ENCODE measurements at regions not wholly inside any gene's neighbourhood (a gene's known extent, or its start where the extent isn't known, plus 50 kb on each side); places are given as distances from the start of the nearest gene placed in this dataset.

DNA sequence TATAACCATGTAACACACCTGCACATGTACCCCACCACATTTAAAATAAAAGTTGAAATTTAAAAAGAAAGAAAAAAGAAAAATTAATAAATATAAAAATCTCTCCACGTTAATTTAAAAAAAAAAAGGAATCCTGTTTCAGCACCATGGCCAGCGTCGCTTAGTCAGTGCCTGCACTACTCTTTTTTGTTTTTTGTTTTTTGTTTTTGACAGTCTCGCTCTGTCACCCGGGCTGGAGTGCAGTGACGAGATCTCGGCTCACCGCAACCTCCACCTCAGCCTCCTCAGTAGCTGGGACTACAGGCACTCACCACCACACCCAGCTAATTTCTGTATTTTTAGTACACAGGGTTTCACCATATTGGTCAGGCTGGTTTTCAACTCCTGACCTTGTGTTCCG, 835.9 kb downstream of the UQCRFS1 start:
- Histone ChIP-seq H3K4me1 (ENCODE audit: insufficient read depth, poor library complexity, severe bottlenecking) (no peaks in the 10 kb centered on the region), H3K4me3 (ENCODE audit: severe bottlenecking) (no peak overlapping the region), H3K36me3 (ENCODE audit: low read depth) (no peaks in the 10 kb centered on the region), H3K27me3 (ENCODE audit: insufficient read depth, poor library complexity, severe bottlenecking) (no peaks in the 10 kb centered on the region), H3K9me3 (ENCODE audit: severe bottlenecking) (no peaks in the 10 kb centered on the region), H3K27ac (ENCODE audit: poor library complexity, severe bottlenecking) (no peak overlapping the region)
- ATAC-seq (ENCODE audit: low read depth), result no peak
- DNase-seq (ENCODE audit: low spot score), result no peak
- TF ChIP-seq, protein P1, sequence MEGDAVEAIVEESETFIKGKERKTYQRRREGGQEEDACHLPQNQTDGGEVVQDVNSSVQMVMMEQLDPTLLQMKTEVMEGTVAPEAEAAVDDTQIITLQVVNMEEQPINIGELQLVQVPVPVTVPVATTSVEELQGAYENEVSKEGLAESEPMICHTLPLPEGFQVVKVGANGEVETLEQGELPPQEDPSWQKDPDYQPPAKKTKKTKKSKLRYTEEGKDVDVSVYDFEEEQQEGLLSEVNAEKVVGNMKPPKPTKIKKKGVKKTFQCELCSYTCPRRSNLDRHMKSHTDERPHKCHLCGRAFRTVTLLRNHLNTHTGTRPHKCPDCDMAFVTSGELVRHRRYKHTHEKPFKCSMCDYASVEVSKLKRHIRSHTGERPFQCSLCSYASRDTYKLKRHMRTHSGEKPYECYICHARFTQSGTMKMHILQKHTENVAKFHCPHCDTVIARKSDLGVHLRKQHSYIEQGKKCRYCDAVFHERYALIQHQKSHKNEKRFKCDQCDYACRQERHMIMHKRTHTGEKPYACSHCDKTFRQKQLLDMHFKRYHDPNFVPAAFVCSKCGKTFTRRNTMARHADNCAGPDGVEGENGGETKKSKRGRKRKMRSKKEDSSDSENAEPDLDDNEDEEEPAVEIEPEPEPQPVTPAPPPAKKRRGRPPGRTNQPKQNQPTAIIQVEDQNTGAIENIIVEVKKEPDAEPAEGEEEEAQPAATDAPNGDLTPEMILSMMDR (IDR thresholded peaks at IDR 0.05; ENCODE audit: poor library complexity, severe bottlenecking), result no peak

DNA sequence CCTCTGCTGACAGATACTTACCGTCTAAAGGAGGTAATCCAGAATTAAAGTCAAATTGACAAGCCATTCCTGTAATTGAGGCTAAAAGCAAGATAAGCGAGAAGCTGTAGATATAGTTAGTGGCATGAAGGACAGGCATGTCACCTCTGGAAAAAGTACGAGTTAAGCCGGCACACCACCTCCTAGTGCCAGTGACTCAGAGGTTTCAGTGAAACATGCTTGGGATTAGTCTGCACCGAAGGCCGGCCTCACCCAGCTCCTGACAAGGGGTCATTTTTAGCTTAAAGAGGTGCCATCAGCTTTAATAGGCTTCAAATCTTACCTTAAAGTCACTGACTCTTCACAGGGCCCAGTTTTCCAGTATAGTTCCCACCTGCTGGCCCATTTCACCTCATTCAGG, 838.0 kb downstream of the UQCRFS1 start:
- no peak overlapping the region for H3K4me3 ChIP-seq (ENCODE audit: severe bottlenecking)
- DNase-seq (ENCODE audit: low spot score) (no peak), ATAC-seq (ENCODE audit: low read depth) (no peak)
- no peaks in the 10 kb centered on the region for H3K4me1 ChIP-seq (ENCODE audit: insufficient read depth, poor library complexity, severe bottlenecking)
- no peak overlapping the region for H3K27ac ChIP-seq (ENCODE audit: poor library complexity, severe bottlenecking)
- H3K36me3 ChIP-seq (ENCODE audit: low read depth), result no peaks in the 10 kb centered on the region
- no peaks in the 10 kb centered on the region for H3K27me3 ChIP-seq (ENCODE audit: insufficient read depth, poor library complexity, severe bottlenecking)
- no peaks in the 10 kb centered on the region for H3K9me3 ChIP-seq (ENCODE audit: severe bottlenecking)
- TF ChIP-seq, protein P1 (IDR thresholded peaks at IDR 0.05; ENCODE audit: poor library complexity, severe bottlenecking), result no peak

DNA sequence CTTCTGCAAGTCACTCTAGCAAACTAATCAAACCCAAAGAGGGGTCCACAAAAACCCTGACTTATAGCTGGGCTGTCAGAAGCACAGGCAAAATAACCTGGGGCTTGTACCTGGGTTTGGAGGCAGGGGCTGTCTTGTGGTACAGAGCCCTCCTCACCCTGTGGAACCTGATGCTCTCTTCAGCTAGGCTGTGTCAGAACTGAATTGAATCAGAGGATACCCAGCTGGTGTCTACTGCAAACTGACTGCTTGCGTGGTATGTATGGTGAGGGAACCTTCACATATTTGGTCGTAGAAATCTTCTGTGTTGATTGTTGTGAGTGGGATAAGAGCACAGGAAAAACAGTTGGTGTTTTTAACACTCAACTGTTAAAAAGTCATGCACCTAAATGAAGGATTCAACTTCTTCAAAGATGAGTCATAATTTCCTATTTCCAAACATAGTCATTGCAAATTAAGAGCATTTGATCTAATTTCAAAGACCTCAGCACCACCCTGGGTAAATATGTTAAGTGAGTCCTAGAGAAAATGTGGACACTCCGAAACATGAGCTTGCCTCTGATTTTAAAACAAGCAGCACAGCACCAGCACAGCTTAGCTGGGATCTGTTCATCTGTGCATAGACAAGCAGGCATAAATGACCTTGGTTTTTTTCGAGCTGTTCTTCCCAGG, 840.2 kb downstream of the UQCRFS1 start:
- H3K27me3 ChIP-seq (ENCODE audit: insufficient read depth, poor library complexity, severe bottlenecking), result no peaks in the 10 kb centered on the region
- H3K9me3 ChIP-seq (ENCODE audit: severe bottlenecking), result no peaks in the 10 kb centered on the region

GRCh38 chr19:28367146-28367545, 845.8 kb downstream of the UQCRFS1 start:
- Histone ChIP-seq H3K4me3 (ENCODE audit: severe bottlenecking) (no peak overlapping the region), H3K27ac (ENCODE audit: poor library complexity, severe bottlenecking) (no peak overlapping the region), H3K36me3 (ENCODE audit: low read depth) (no peaks in the 10 kb centered on the region), H3K9me3 (ENCODE audit: severe bottlenecking) (no peaks in the 10 kb centered on the region), H3K27me3 (ENCODE audit: insufficient read depth, poor library complexity, severe bottlenecking) (no peaks in the 10 kb centered on the region), H3K4me1 (ENCODE audit: insufficient read depth, poor library complexity, severe bottlenecking) (no peaks in the 10 kb centered on the region)
- ATAC-seq (ENCODE audit: low read depth), result no peak
- TF ChIP-seq, protein P1 (IDR thresholded peaks at IDR 0.05; ENCODE audit: poor library complexity, severe bottlenecking), result no peak
- no peak for DNase-seq (ENCODE audit: low spot score)

More for the DNA sequence above, 840.2 kb downstream of the UQCRFS1 start:
- Histone ChIP-seq H3K4me1 (ENCODE audit: insufficient read depth, poor library complexity, severe bottlenecking) (no peaks in the 10 kb centered on the region), H3K36me3 (ENCODE audit: low read depth) (no peaks in the 10 kb centered on the region), H3K4me3 (ENCODE audit: severe bottlenecking) (no peak overlapping the region), H3K27ac (ENCODE audit: poor library complexity, severe bottlenecking) (no peak overlapping the region)
- DNase-seq (ENCODE audit: low spot score) (no peak), ATAC-seq (ENCODE audit: low read depth) (no peak)
- TF ChIP-seq, protein P1 (IDR thresholded peaks at IDR 0.05; ENCODE audit: poor library complexity, severe bottlenecking), result no peak

GRCh38 chr19:28363254-28363653, 849.7 kb downstream of the UQCRFS1 start:
- Histone ChIP-seq H3K36me3 (ENCODE audit: low read depth) (no peaks in the 10 kb centered on the region), H3K27ac (ENCODE audit: poor library complexity, severe bottlenecking) (no peak overlapping the region), H3K27me3 (ENCODE audit: insufficient read depth, poor library complexity, severe bottlenecking) (no peaks in the 10 kb centered on the region), H3K4me1 (ENCODE audit: insufficient read depth, poor library complexity, severe bottlenecking) (no peaks in the 10 kb centered on the region), H3K4me3 (ENCODE audit: severe bottlenecking) (no peak overlapping the region), H3K9me3 (ENCODE audit: severe bottlenecking) (no peaks in the 10 kb centered on the region)
- no peak for DNase-seq (ENCODE audit: low spot score)
- no peak for ATAC-seq (ENCODE audit: low read depth)
- TF ChIP-seq, protein P1 (IDR thresholded peaks at IDR 0.05; ENCODE audit: poor library complexity, severe bottlenecking), result no peak
